ENCODE measurements at regions not wholly inside any gene's neighbourhood (a gene's known extent, or its start where the extent isn't known, plus 50 kb on each side); places are given as distances from the start of the nearest gene placed in this dataset.

- H3K79me2 ChIP-seq (ENCODE audit: control insufficient read depth, insufficient read depth, low read length): no peaks in the 10 kb centered on the region
- Mint-ChIP-seq H3K9me3 (ENCODE audit: insufficient read depth) (peaks cover 2% of the 10 kb centered on the region), H3K4me3 (no peak overlapping the region), H3K27me3 (no peaks in the 10 kb centered on the region), H3K4me1 (no peaks in the 10 kb centered on the region), H3K27ac (no peak overlapping the region)
- H3K27me3 ChIP-seq (replicated peaks in 1 of 4; ENCODE audit: control extremely low read depth in 1 of 4, control insufficient read depth in 3 of 4, insufficient read depth in 4 of 4, low read length in 3 of 4): no peaks in the 10 kb centered on the region
- intact Hi-C loops (cut with micrococcal nuclease): no loop called here
- no peaks in the 10 kb centered on the region for H3K9me3 ChIP-seq (ENCODE audit: control extremely low read depth in 1 of 3, control insufficient read depth in 2 of 3, insufficient read depth in 1 of 3, low read length in 2 of 3)
- H3K4me1 ChIP-seq (ENCODE audit: control insufficient read depth in 2 of 2, insufficient read depth in 2 of 2, low read length in 2 of 2): no peaks in the 10 kb centered on the region
- no peak for TF ChIP-seq CTCF (IDR thresholded peaks at IDR 0.05)
- TF ChIP-seq EZH2 (IDR thresholded peaks at IDR 0.05; ENCODE audit: borderline replicate concordance, insufficient read depth, low read depth, low read length, poor library complexity, severe bottlenecking): no peak
- H4K20me1 ChIP-seq (ENCODE audit: control insufficient read depth, insufficient read depth, low read length, poor library complexity, severe bottlenecking): no peaks in the 10 kb centered on the region
- no peak overlapping the region for H3K9ac ChIP-seq (ENCODE audit: low read length)
- no peak overlapping the region for H2AFZ ChIP-seq (ENCODE audit: insufficient read depth, low read depth, low read length, poor library complexity, severe bottlenecking)
- no peak overlapping the region for H3K4me3 ChIP-seq (ENCODE audit: control extremely low read depth in 1 of 5, extremely low read depth in 1 of 5, insufficient read depth in 1 of 5, low read depth in 2 of 5, low read length in 4 of 5)
- ChIA-PET CTCF (no interaction called here), POLR2A (no interaction called here)
- 88% methylated on average over 2 of the region's 2 CpGs for WGBS (ENCODE audit: insufficient coverage)
- no peaks in the 10 kb centered on the region for H3K36me3 ChIP-seq (replicated peaks in 1 of 2; ENCODE audit: control extremely low read depth in 1 of 2, control insufficient read depth in 1 of 2, extremely low read depth in 1 of 2, insufficient read depth in 2 of 2, low read length in 1 of 2)
- ATAC-seq (ENCODE audit: low read depth): no peak
- H3K27ac ChIP-seq (ENCODE audit: low read length in 2 of 2): no peak overlapping the region
- no peak for DNase-seq
- no peak overlapping the region for H3K4me2 ChIP-seq (replicated peaks; ENCODE audit: low read depth, low read length, poor library complexity, severe bottlenecking)
Measured at GRCh38 chr13:34070544-34071303, 252.8 kb downstream of the RFC3 start.

- H3K27me3 Mint-ChIP-seq: no peaks in the 10 kb centered on the region
- Histone ChIP-seq H3K27me3 (replicated peaks in 1 of 4; ENCODE audit: control extremely low read depth in 1 of 4, control insufficient read depth in 3 of 4, insufficient read depth in 4 of 4, low read length in 3 of 4) (no peaks in the 10 kb centered on the region), H3K9ac (ENCODE audit: low read length) (no peak overlapping the region), H3K79me2 (ENCODE audit: control insufficient read depth, insufficient read depth, low read length) (no peaks in the 10 kb centered on the region), H3K36me3 (replicated peaks in 1 of 2; ENCODE audit: control extremely low read depth in 1 of 2, control insufficient read depth in 1 of 2, extremely low read depth in 1 of 2, insufficient read depth in 2 of 2, low read length in 1 of 2) (no peaks in the 10 kb centered on the region), H4K20me1 (ENCODE audit: control insufficient read depth, insufficient read depth, low read length, poor library complexity, severe bottlenecking) (no peaks in the 10 kb centered on the region), H3K9me3 (ENCODE audit: control extremely low read depth in 1 of 3, control insufficient read depth in 2 of 3, insufficient read depth in 1 of 3, low read length in 2 of 3) (no peaks in the 10 kb centered on the region), H3K4me3 (ENCODE audit: control extremely low read depth in 1 of 5, extremely low read depth in 1 of 5, insufficient read depth in 1 of 5, low read depth in 2 of 5, low read length in 4 of 5) (no peak overlapping the region), H2AFZ (ENCODE audit: insufficient read depth, low read depth, low read length, poor library complexity, severe bottlenecking) (no peak overlapping the region), H3K4me2 (replicated peaks; ENCODE audit: low read depth, low read length, poor library complexity, severe bottlenecking) (no peak overlapping the region), H3K27ac (ENCODE audit: low read length in 2 of 2) (no peak overlapping the region), H3K4me1 (ENCODE audit: control insufficient read depth in 2 of 2, insufficient read depth in 2 of 2, low read length in 2 of 2) (no peaks in the 10 kb centered on the region)
- TF ChIP-seq EZH2 (IDR thresholded peaks at IDR 0.05; ENCODE audit: borderline replicate concordance, insufficient read depth, low read depth, low read length, poor library complexity, severe bottlenecking) (no peak), CTCF (IDR thresholded peaks at IDR 0.05) (no peak)
- H3K9me3 Mint-ChIP-seq (ENCODE audit: insufficient read depth): peaks cover 2% of the 10 kb centered on the region
- no peak for ATAC-seq (ENCODE audit: low read depth)
- H3K4me1 Mint-ChIP-seq: no peaks in the 10 kb centered on the region
- no CpG with 5 or more reads among the region's 1 CpG for WGBS (ENCODE audit: insufficient coverage)
- no peak overlapping the region for H3K27ac Mint-ChIP-seq
- CTCF ChIA-PET: no interaction called here
- no peak for DNase-seq
- POLR2A ChIA-PET: no interaction called here
- H3K4me3 Mint-ChIP-seq: no peak overlapping the region
- intact Hi-C loops (cut with micrococcal nuclease): no loop called here
Measured at GRCh38 chr13:34076319-34076718, 258.4 kb downstream of the RFC3 start.
